ENCODE measurements at regions not wholly inside any gene's neighbourhood (a gene's known extent, or its start where the extent isn't known, plus 50 kb on each side); places are given as distances from the start of the nearest gene placed in this dataset.

GRCh38 chr1:209218981-209219380 is 364.5 kb upstream of the CAMK1G start:
- no peak for DNase-seq (ENCODE audit: low read depth, low spot score)

GRCh38 chr1:209219791-209220524 is 363.6 kb upstream of the CAMK1G start:
- no peak for DNase-seq (ENCODE audit: low read depth, low spot score)

DNA sequence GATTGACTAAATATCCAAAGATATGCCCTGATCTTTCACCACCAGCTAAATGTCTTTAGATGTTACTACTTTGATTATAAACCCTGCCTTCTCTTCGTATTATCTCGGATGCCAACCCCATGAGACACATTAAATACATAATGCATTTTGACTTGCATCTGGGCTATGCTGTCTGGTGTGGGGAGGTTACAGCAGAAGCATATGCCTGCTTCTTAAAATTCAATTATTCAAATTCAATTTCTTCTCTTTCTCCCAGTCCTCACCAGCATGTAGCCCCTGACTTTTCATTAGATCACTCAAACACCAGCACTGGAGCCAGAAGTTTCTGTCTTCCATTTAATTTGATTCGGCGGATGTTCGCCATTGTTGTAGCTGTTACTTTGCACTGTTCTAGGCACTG is 360.7 kb upstream of the CAMK1G start:
- DNase-seq (ENCODE audit: low read depth, low spot score): no peak

DNA sequence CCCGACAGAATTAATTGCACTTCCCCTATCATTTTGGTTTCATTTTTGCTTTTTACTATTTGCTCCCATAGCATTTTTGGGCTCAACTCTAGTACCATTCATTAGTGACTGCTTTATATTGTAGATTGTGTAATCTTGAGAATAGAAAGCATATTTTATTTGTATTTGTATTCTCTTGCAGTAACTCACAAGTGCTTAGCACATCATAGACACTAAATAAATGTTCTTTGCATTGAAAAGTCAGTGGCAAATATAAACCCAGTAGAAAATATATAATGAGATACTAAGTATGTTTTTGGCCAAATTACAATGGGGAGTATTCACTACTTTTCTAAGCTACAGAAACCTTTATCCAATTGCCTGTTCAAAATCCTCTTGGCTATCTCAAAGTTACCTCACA is 359.7 kb upstream of the CAMK1G start:
- no peak for DNase-seq (ENCODE audit: low read depth, low spot score)

DNA sequence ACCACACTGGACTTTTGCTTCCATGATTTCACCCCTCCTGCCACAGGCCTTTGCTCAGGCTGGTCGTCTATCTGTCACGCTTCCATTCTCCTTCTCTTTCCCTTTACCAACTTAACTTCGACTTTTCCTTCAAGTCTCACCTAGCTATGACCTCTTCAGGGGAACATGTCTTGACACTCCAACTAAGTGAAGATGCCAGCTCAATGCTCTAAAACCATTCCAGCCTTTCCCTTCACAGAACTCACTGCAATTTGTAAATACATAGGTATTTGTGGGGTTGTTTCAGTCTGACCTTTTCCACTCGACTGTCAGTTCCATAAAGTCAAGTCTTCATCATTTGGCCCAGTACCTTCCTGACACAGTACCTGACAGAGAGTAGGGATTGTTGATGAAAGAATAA is 358.6 kb upstream of the CAMK1G start:
- no peak for DNase-seq (ENCODE audit: low read depth, low spot score)

DNA sequence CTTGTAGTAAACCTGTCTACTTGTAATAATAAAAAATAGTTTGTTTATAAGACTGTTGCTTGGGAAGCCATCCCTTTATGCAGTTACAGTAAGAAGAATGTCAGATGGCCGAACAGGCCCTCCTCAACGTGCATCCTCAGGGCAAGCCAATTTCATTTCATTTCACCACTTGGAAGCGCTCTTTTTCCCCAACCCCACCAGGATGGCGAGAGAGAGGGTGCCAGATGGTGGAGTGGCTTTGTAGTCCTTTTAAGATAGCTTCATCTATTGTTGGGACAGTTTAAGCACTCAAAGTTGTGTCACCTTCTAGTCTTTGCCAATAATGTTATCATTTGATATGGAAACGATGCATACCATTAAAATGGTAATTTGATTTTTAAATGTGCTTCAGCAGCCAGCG is 356.3 kb upstream of the CAMK1G start:
- no peak for DNase-seq (ENCODE audit: low read depth, low spot score)

DNA sequence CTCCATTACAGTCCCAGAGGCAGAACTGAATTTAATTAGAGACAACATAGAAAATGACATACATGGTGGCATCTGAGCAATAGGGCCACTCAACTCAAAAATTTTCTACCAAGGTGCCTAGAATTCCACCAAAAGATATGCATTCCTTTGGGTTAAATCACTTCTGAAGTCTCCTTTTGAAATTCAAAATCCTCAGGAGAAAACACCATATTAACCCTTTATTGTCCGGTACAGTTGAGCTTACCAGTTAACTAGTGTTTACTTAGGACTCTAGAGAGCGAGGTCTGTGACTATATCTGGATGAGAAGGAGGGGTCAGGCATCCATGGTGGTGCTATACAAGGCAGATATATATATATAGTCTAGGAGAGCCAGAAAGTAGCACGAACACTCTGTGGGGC is 355.6 kb upstream of the CAMK1G start:
- DNase-seq (ENCODE audit: low read depth, low spot score): no peak

GRCh38 chr1:209229494-209230061 is 353.9 kb upstream of the CAMK1G start:
- no peak for DNase-seq (ENCODE audit: low read depth, low spot score)

DNA sequence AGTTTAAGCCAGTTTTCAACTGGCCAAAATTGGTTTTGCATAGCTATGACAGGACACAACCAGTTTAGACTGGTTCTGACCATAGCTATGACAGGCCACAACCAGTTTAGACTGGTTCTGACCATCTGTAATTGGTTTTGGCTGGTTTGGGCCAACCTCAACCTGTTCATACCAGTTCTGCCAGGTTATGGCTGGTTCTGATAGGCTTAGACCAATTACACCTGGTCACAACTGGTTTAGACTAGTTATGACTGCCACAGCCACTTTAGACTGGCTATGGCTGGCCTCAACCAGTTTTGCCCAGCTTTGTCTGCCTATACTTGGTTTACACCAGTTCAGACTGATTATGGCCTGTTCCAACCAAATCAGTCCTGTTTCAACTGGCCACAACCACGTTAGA is 353.2 kb upstream of the CAMK1G start:
- no peak for DNase-seq (ENCODE audit: low read depth, low spot score)

DNA sequence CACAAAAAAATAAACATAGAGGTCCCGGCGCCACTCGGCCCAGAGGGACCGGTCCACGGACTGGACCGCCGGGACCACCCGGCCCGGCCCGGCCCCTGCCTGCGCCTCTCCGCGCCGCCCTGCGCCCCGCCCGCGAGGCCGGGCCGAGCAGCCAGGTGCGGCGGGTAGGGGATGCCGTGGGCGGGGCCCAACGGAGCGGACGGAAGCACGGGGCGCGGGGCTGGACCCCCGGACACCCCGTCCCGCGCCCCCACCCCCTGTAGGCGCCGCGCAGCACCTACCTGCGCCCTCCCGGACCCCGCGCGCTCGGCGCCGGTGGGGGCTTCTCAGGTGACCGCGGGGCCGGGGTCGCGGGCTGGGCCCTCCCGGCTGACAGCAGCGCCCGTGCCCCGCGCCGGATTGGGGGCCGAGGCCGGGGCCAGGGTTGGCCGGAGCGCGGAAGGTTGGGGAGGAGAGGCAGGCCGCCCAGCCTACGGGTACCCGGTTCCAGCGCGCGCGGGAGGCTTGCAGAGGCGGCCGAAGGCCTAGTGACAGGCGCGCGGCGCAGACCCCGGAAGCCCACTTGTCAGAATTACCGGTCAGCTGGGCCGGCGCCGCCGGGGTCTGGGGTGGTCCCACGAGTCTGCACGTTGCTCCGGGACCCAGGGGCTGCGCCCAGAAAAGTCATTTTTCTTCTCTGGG is 351.9 kb upstream of the CAMK1G start:
- no peak for DNase-seq (ENCODE audit: low read depth, low spot score)

DNA sequence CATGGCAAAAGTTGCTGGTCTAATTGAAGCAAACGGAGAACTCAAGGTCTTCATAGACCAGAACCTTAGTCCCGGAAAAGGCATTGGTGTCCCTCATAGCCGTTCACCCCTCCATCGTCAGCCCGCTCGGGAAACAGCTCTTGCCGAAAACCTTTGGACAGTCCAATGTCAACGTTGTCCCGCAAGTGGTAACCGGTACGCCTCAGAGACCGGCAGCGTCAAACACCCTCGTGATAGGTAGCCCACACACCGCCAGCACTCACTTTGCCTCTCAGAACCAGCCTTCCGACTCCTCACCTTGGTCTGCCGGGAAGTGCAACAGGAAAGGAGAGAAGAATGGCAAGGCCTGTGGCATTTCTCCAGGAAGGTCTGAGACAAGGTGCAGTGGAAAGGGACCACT is 351.3 kb upstream of the CAMK1G start:
- DNase-seq (ENCODE audit: low read depth, low spot score): no peak

DNA sequence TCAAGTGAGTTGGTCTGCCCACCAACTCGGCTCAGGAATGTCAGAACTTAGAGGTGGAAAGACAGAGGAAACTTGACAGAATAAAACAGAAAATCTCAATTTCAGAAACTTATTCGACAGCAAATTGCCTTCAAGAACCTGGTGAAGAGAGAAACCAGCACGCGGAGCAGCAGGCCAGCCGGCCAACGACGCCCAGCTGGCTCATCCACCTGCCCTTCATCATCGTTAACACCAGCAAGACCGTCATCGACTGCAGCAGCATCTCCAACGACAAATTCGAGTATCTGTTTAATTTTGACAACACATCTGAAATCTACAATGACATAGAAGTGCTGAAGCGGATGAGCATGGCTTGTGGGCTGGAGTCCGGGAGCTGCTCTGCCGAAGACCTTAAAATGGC is 350.8 kb upstream of the CAMK1G start:
- DNase-seq (ENCODE audit: low read depth, low spot score): no peak

GRCh38 chr1:209235166-209235565 is 348.3 kb upstream of the CAMK1G start:
- no peak for DNase-seq (ENCODE audit: low read depth, low spot score)

DNA sequence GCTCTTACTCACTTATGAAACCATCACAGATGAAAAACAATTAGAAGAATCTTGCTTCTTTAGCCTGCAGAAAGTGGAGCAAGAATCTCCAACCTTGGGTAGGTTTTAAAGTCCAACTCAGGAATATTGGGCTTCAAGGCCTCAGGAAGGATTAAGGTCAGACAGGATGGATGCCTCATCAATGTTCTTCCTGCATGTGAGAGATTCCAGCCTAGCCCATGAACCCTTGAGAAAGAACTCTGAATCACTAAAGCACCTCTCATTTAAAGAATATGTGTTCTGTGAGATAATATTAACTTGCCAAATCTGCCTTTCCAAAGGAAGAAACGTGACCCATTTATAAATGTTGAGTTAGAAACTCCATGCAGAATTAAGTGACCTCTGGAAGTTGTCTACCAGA is 345.2 kb upstream of the CAMK1G start:
- DNase-seq (ENCODE audit: low read depth, low spot score): no peak

- no peak for DNase-seq (ENCODE audit: low read depth, low spot score)
These were observed 343.2 kb upstream of the CAMK1G start for GRCh38 chr1:209240351-209240750.

GRCh38 chr1:209241487-209241886 is 342.0 kb upstream of the CAMK1G start:
- DNase-seq (ENCODE audit: low read depth, low spot score): no peak

GRCh38 chr1:209248649-209249279 is 334.8 kb upstream of the CAMK1G start:
- DNase-seq (ENCODE audit: low read depth, low spot score): peak; percentile 23

DNA sequence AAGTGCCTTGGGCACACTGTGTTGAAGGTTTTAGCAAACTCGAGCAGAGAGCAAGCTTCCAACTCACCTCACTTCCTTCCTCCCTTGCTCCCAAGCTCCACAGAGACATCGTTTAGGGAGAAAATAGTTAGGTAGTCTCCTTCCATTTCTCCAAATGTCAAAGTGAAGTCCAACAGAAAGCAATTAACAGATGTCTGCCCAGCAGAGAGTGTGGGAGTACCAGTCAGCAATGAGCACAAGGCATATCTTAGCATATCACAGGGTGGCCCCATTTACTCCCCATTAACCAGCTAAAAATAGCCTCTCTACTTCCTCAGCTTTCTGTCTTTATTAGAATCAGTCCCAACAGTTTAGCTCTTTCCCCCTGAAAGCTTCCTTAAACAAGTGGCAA is 334.2 kb upstream of the CAMK1G start:
- DNase-seq (ENCODE audit: low read depth, low spot score): no peak

DNA sequence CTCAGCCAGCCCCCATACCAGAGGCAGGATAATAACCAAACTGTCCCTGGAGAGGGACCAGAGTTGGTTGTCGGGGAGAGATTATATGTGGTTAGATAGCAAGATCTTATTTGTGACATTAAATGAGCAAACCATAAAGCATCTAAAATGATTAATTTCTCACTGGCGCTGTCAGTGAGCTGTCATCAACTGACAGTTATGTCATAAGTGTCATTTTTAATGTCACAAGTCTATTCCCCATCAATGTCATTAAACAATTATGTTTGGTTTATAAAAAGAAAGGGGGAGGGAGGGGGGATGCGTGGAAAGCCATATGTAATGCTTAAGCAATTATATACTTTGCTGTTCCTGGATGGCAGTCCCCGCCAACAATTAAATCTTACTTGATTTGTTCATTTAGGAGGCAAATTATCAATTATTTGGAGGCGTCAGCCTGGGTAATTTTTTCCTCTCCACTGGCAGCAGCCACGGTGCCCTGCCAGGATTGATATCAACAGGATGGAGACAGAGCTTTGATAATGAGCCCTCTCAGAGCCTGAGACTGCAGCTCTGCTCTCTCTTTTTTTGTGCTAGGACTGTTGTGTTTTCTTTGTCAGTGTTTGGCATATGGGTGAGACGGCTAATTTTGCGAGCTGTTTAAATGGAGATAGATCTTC is 333.6 kb upstream of the CAMK1G start:
- no peak for DNase-seq (ENCODE audit: low read depth, low spot score)

DNA sequence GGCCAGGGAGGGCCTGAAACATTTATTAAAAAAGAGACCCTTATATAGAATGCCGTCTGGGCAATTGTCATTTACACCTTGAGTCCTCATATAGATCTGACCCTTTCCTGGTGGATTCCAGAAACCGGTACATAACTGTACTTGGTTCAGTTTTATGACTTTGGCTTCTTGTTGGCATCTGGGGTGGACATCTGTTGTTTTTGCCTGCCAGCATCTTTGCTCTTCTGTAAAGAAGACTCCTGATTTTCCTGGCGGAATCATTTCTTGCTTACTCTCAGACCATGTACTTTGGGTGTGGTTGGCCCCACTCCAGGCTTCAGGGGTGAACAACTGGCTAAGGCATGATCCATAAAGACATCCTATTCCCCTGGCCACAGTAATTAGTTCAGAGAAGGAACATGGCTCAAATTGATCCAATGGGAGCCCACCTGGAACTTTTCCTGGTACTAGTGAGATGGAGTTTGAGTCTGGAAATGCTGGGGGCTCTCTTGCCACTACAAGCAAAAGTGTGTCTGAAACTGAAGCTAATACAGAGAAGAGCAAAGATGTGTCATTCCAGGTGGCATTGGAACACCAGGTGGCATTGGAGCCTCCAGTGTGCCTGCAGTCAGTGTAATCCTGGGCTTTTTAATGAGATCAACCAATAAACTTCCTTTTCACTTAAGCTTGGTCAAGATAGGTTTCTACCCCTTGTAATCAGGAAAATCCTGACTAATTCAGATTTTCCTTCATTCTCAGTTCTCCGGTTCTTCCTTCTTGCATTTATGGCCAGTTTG is 332.5 kb upstream of the CAMK1G start:
- no peak for DNase-seq (ENCODE audit: low read depth, low spot score)

DNA sequence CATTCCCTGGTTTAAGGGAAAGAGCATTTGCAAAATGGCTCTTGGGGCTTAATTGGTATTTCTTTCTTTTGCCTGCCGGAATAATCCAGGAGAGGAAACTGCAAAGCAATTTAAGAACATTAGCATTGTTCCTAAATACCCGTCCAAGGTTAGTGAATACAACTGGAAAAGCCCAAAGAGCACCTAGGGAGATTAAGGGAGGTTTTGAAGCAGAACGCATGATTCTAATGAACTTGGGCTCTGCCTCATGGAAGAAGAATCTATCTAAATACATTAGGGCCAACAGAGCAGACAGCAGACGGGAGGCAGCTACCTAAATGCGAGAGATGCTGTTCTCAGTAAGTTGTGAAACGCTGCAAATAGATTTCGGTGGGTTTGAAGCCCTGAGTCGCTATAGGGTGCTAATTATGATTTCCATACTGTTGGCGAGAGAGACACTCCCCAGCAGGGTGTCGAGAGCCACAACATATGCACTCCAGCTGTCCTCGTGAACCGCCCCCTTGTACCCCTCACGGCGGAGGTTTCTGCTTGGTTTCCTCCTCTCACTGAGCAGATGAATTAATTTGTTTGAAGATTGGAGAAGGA is 326.7 kb upstream of the CAMK1G start:
- DNase-seq (ENCODE audit: low read depth, low spot score): no peak

Data from smooth muscle cell of the brain vasculature (primary cell).